HepG2 (cell line): ENCODE measurements at regions not wholly inside any gene's neighbourhood (a gene's known extent, or its start where the extent isn't known, plus 50 kb on each side); places are given as distances from the start of the nearest gene placed in this dataset.

Source experiments
- ATAC-seq: fragments of 200-7000 bp; cut with Tn5 transposase; 3 replicates; pipeline ENCODE4 v1.9.1; 2020; ENCODE audit warnings: mild to moderate bottlenecking, moderate library complexity
- BruUV-seq: library from RNA; stranded (reverse); fragments of 400-500 nt; replicated peaks from 2 replicates; lab custom pipeline; 2021; lab: Mats Ljungman, UMichigan
- CTCF ChIA-PET: fragments of 300-600 bp; formaldehyde crosslinking; extraction: SDS; loops from one replicate; lab custom pipeline; 2021; ENCODE audit warnings: low total read pairs, inconsistent platforms, low intra/inter-chr PET ratio; lab: Yijun Ruan, JAX
- POLR2A ChIA-PET: fragments of 350-600 bp; sonication (Branson Sonifier 250); formaldehyde crosslinking; loops from one replicate; lab custom pipeline; 2020; ENCODE audit warnings: antibody characterized with exemption, inconsistent platforms; lab: Yijun Ruan, JAX
- DNase-seq: peaks from one replicate; pipeline ENCODE4 v3.0.0-alpha.2; 2015; ENCODE audit warnings: low spot score
- FAIRE-seq: peaks from 3 replicates; lab custom pipeline; 2011; peaks lifted over from hg19 to GRCh38; lab: Jason Lieb, UNC
- H2AFZ ChIP-seq: one replicate; pipeline ENCODE4 v1.6.1; 2011; ENCODE audit warnings: low read length, inconsistent platforms
- H3K27ac ChIP-seq: fragments of 300-600 bp; 3 replicates; pipeline ENCODE4 v1.8.0; 2011; ENCODE audit warnings: mixed run types, mild to moderate bottlenecking, mixed read lengths, low read length, inconsistent platforms; ENCODE audit not compliant: insufficient read depth; ENCODE audit errors: extremely low read length
- H3K27me3 ChIP-seq, 2 experiments: fragments of 200-600 bp in 1 of 2; 2 replicates in 1 of 2; 3 replicates in 1 of 2; pipeline versions ENCODE4 v1.6.0 to v1.8.0; 2011; ENCODE audit warnings: low read length in 2 of 2, mild to moderate bottlenecking in 2 of 2, moderate library complexity in 2 of 2, inconsistent platforms in 1 of 2; ENCODE audit not compliant: insufficient read depth in 2 of 2, control insufficient read depth in 1 of 2
- H3K36me3 ChIP-seq, 2 experiments: fragments of 200-600 bp in 1 of 2; replicated peaks in 1 of 2; 2 replicates in 1 of 2; 3 replicates in 1 of 2; pipeline versions ENCODE4 v1.5.1 to v1.8.0; 2011; ENCODE audit warnings: low read length in 2 of 2, inconsistent platforms in 1 of 2; ENCODE audit not compliant: insufficient read depth in 2 of 2, control insufficient read depth in 1 of 2
- H3K4me1 ChIP-seq: 2 replicates; pipeline ENCODE4 v1.5.1; 2012; ENCODE audit warnings: low read length, inconsistent platforms; ENCODE audit not compliant: insufficient read depth
- H3K4me2 ChIP-seq: 2 replicates; pipeline ENCODE4 v1.6.0; 2011; ENCODE audit warnings: low read depth, low read length, inconsistent platforms
- H3K4me3 ChIP-seq, 3 experiments: fragments of 200-600 bp in 1 of 3; sonication (generic), shearing (Covaris generic) in 1 of 3; replicated peaks in 1 of 3; 2 replicates each; pipeline ENCODE4 v1.5.1; 2011 to 2016; ENCODE audit warnings: low read length in 3 of 3, inconsistent platforms in 2 of 3, low read depth in 2 of 3, mild to moderate bottlenecking in 2 of 3, control low read depth in 1 of 3, mixed read lengths in 1 of 3; ENCODE audit not compliant: insufficient read depth in 1 of 3
- H3K79me2 ChIP-seq: one replicate; pipeline ENCODE4 v1.6.1; 2011; ENCODE audit warnings: low read length, inconsistent platforms; ENCODE audit not compliant: insufficient read depth
- H3K9ac ChIP-seq: 2 replicates; pipeline ENCODE4 v1.6.0; 2011; ENCODE audit warnings: mild to moderate bottlenecking, low read depth, low read length, inconsistent platforms; ENCODE audit not compliant: insufficient read depth
- H3K9me3 ChIP-seq: 2 replicates; pipeline ENCODE4 v1.5.1; 2012; ENCODE audit warnings: mild to moderate bottlenecking, low read length
- H4K20me1 ChIP-seq: 2 replicates; pipeline ENCODE4 v1.6.0; 2011; ENCODE audit warnings: inconsistent platforms, mild to moderate bottlenecking, low read length, moderate library complexity; ENCODE audit not compliant: insufficient read depth
- BORCS8-MEF2B ChIP-seq: sonication (generic); formaldehyde crosslinking; IDR thresholded peaks from 2 replicates; pipeline ENCODE4 v1.8.0; 2022; ENCODE audit warnings: mild to moderate bottlenecking, missing genetic modification reagents
- POLR2A ChIP-seq, 2 experiments: IDR thresholded peaks; 2 replicates each; pipeline ENCODE4 v1.6.1; 2011; ENCODE audit warnings: low read depth in 2 of 2, low read length in 2 of 2, mild to moderate bottlenecking in 1 of 2, moderate library complexity in 1 of 2; ENCODE audit not compliant: insufficient read depth in 1 of 2
- REL ChIP-seq: sonication (generic); formaldehyde crosslinking; conservative IDR thresholded peaks from 2 replicates; pipeline ENCODE4 v1.8.0; 2022; ENCODE audit warnings: mild to moderate bottlenecking, missing genetic modification reagents, moderate library complexity
- RFXANK ChIP-seq: IDR thresholded peaks from 2 replicates; pipeline ENCODE4 v1.6.1; 2016
- SIX4 ChIP-seq: sonication (generic); formaldehyde crosslinking; IDR thresholded peaks from 2 replicates; pipeline ENCODE4 v1.4.0; 2020; ENCODE audit warnings: missing genetic modification reagents
- SPEN ChIP-seq: sonication (generic); formaldehyde crosslinking; IDR thresholded peaks from 2 replicates; pipeline ENCODE4 v1.5.1; 2020; ENCODE audit warnings: low read depth, mild to moderate bottlenecking, missing genetic modification reagents
- TBX2 ChIP-seq: sonication (generic); formaldehyde crosslinking; IDR thresholded peaks from 2 replicates; pipeline ENCODE4 v1.5.0; 2020; ENCODE audit warnings: missing genetic modification reagents, mild to moderate bottlenecking, borderline replicate concordance
- TFE3 ChIP-seq: IDR thresholded peaks from 2 replicates; pipeline ENCODE4 v1.6.1; 2016
- YEATS2 ChIP-seq: sonication (generic); formaldehyde crosslinking; IDR thresholded peaks from 2 replicates; pipeline ENCODE4 v1.4.0; 2020; ENCODE audit warnings: missing genetic modification reagents, borderline replicate concordance
- ZFP36 ChIP-seq: fragments of 150-350 bp; IDR thresholded peaks from 2 replicates; pipeline ENCODE4 v1.6.1; 2018; ENCODE audit warnings: borderline replicate concordance, low read length, low read depth; ENCODE audit not compliant: partially characterized antibody
- ZNF530 ChIP-seq: sonication (generic); formaldehyde crosslinking; IDR thresholded peaks from 2 replicates; pipeline ENCODE4 v1.5.0; 2020; ENCODE audit warnings: low read depth, mild to moderate bottlenecking, missing genetic modification reagents
- ZNF607 ChIP-seq: sonication (generic); formaldehyde crosslinking; IDR thresholded peaks from 2 replicates; pipeline ENCODE4 v1.5.1; 2020; ENCODE audit warnings: missing genetic modification reagents, mild to moderate bottlenecking, borderline replicate concordance
- ZNF687 ChIP-seq: sonication (generic); formaldehyde crosslinking; IDR thresholded peaks from 2 replicates; pipeline ENCODE4 v1.5.1; 2020; ENCODE audit warnings: mild to moderate bottlenecking, missing genetic modification reagents, moderate library complexity
- ZNF737 ChIP-seq: sonication (generic); formaldehyde crosslinking; IDR thresholded peaks from 2 replicates; pipeline ENCODE4 v1.5.0; 2020; ENCODE audit warnings: missing genetic modification reagents, mild to moderate bottlenecking, borderline replicate concordance
- WGBS: methylation state at CpG from one replicate; pipeline ENCODE4 v1.1.6; 2017; ENCODE audit warnings: low lambda C conversion rate; 5-methylcytosine and 5-hydroxymethylcytosine counted together
- in situ Hi-C: cut with HindIII; loops from 2 replicates; pipeline ENCODE4 v1.10.0; 2017; ENCODE audit warnings: low pct_unique_long_range_greater_than_20kb; ENCODE audit not compliant: extremely low pct_ligation_motif_present
- intact Hi-C: fragments of 100-400 bp; cut with micrococcal nuclease; formaldehyde crosslinking; loops from one replicate; pipeline ENCODE4 v1.10.0; 2022; ENCODE audit not compliant: unreplicated experiment
- TF ChIP-seq, protein P1 (sequence below): sonication (generic); formaldehyde crosslinking; IDR thresholded peaks from 2 replicates; pipeline ENCODE4 v1.4.0; 2020; ENCODE audit warnings: mild to moderate bottlenecking, missing genetic modification reagents

GRCh38 chr2:16141641-16141921 lies 201.2 kb downstream of the MYCN start (continued):
- no peak for TF ChIP-seq REL
- no peak for TF ChIP-seq ZNF607 (CRISPR knock-in tag)
- no peak for TF ChIP-seq TBX2 (CRISPR knock-in tag)
- no peak for TF ChIP-seq YEATS2 (CRISPR knock-in tag)

- POLR2A ChIA-PET, result no interaction called here
Measured at GRCh38 chr2:16140771-16141640, 200.7 kb downstream of the MYCN start.

More at GRCh38 chr2:16140771-16141640, 200.7 kb downstream of the MYCN start:
- Histone ChIP-seq H3K4me1 (no peaks in the 10 kb centered on the region), H3K79me2 (no peaks in the 10 kb centered on the region), H3K4me3 (no peak overlapping the region), H3K9me3 (no peaks in the 10 kb centered on the region), H3K9ac (no peak overlapping the region), H4K20me1 (no peaks in the 10 kb centered on the region), H2AFZ (no peak overlapping the region), H3K27ac (no peak overlapping the region), H3K4me2 (no peak overlapping the region), H3K27me3 (no peaks in the 10 kb centered on the region), H3K36me3 (no peaks in the 10 kb centered on the region)
- ATAC-seq, result no peak
- intact Hi-C loops (no loop called here), in situ Hi-C loops (no loop called here)
- no peak for TF ChIP-seq RFXANK (CRISPR knock-in tag)
- no peak for TF ChIP-seq BORCS8-MEF2B
- no peak for TF ChIP-seq TFE3
- TF ChIP-seq ZNF737, result no peak
- no peak for TF ChIP-seq ZNF687 (CRISPR knock-in tag)
- TF ChIP-seq, protein P1, sequence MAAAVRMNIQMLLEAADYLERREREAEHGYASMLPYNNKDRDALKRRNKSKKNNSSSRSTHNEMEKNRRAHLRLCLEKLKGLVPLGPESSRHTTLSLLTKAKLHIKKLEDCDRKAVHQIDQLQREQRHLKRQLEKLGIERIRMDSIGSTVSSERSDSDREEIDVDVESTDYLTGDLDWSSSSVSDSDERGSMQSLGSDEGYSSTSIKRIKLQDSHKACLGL, result no peak
- no peak for TF ChIP-seq ZNF530 (CRISPR knock-in tag)
- no peak for TF ChIP-seq POLR2A (IDR thresholded peaks at IDR 0.05; ENCODE audit: insufficient read depth in 1 of 2, low read depth in 2 of 2, low read length in 2 of 2)
- TF ChIP-seq ZFP36, result no peak
- no peak for TF ChIP-seq SPEN (CRISPR knock-in tag)
- no peak for TF ChIP-seq SIX4 (CRISPR knock-in tag)
- 35% methylated on average over 7 of the region's 7 CpGs for WGBS
- no TSS peak for BruUV-seq
- DNase-seq, result no peak
- FAIRE-seq, result no peak
- CTCF ChIA-PET, result no interaction called here
